HUES48 (cell line): ENCODE measurements at regions not wholly inside any gene's neighbourhood (a gene's known extent, or its start where the extent isn't known, plus 50 kb on each side); places are given as distances from the start of the nearest gene placed in this dataset.
"Not testable (repeated sequence)": the region's sequence is repeated elsewhere in the genome, so short reads cannot be mapped to it uniquely, and the experiment has no call there.

ENCODE experiments used
- H3K27ac ChIP-seq: one replicate; pipeline ENCODE4 v1.7.0; 2013; ENCODE audit warnings: low read depth, low read length, inconsistent platforms
- H3K27me3 ChIP-seq: 2 replicates; pipeline ENCODE4 v1.6.1; 2013; ENCODE audit warnings: mild to moderate bottlenecking, low read length; ENCODE audit not compliant: control insufficient read depth, insufficient read depth
- H3K36me3 ChIP-seq: 2 replicates; pipeline ENCODE4 v1.6.1; 2013; ENCODE audit warnings: low read length; ENCODE audit not compliant: control insufficient read depth, insufficient read depth
- H3K4me1 ChIP-seq: 2 replicates; pipeline ENCODE4 v1.6.1; 2013; ENCODE audit warnings: mild to moderate bottlenecking, low read length; ENCODE audit not compliant: control insufficient read depth, insufficient read depth
- H3K4me3 ChIP-seq: 2 replicates; pipeline ENCODE4 v1.5.1; 2013; ENCODE audit warnings: mild to moderate bottlenecking, low read depth, low read length
- H3K9ac ChIP-seq: 2 replicates; pipeline ENCODE4 v1.6.1; 2013; ENCODE audit warnings: mild to moderate bottlenecking, low read depth, low read length, moderate library complexity
- H3K9me3 ChIP-seq: 2 replicates; pipeline ENCODE4 v1.6.1; 2013; ENCODE audit warnings: low read length; ENCODE audit not compliant: control insufficient read depth, insufficient read depth

GRCh38 chr12:75943730-75944096 is 87.9 kb downstream of the PHLDA1 start:
- Histone ChIP-seq H3K36me3 (no peaks in the 10 kb centered on the region), H3K9me3 (peaks cover 3% of the 10 kb centered on the region), H3K9ac (peak overlapping the region; percentile 34; the same call in 1 of the 2 replicates), H3K27ac (peak overlapping the region; percentile 99), H3K27me3 (no peaks in the 10 kb centered on the region), H3K4me3 (peak overlapping the region; percentile 5; the same call in 1 of the 2 replicates), H3K4me1 (peaks cover 24% of the 10 kb centered on the region)

DNA sequence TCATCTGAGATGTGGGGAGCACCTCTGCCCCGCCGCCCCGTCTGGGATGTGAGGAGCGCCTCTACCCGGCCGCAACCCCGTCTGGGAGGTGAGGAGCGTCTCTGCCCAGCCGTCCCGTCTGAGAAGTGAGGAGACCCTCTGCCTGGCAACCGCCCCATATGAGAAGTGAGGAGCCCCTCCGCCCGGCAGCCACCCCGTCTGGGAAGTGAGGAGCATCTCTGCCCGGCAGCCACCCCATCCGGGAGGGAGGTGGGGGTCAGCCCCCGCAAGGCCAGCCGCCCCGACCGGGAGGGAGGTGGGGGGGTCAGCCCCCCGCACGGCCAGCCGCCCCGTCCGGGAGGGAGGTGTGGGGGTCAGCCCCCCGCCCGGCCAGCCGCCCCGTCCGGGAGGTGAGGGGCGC is 89.9 kb downstream of the PHLDA1 start:
- not testable (repeated sequence) for H3K27ac ChIP-seq, H3K4me3 ChIP-seq, H3K27me3 ChIP-seq, H3K9ac ChIP-seq, H3K9me3 ChIP-seq, H3K36me3 ChIP-seq
- peaks cover 26% of the 10 kb centered on the region for H3K4me1 ChIP-seq

DNA sequence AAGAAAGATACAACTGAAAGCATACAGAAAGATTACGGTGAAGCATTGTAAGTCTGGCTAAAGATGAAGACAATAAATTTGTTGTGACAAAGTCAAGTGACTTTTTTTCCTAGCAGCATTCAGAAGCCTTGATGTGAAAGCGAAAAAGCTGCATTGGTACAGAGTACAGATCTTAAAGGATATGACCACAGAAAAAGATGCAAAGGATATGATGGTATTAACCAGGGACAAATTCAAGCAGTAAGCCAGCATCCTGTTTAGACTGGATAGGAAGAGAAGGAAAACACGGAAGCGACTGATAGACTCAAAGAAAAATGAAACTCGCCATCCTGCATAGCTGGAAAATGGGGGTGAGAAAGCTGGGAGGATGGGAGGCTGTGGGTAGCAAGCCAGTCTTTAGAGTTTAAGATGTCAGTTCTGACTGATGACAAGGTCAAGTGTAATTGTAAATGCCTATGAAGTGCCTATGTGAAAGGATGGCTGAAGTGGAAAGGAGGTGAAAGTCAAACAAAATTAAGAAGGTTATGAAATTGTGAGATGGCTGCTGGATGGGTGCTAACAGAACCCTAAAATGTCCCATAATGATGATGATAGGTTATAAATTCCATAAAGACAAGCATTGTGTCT is 92.4 kb downstream of the PHLDA1 start:
- Histone ChIP-seq H3K4me3 (no peak overlapping the region), H3K27me3 (peaks cover 7% of the 10 kb centered on the region; the same call in 1 of the 2 replicates), H3K4me1 (peaks cover 13% of the 10 kb centered on the region), H3K36me3 (no peaks in the 10 kb centered on the region), H3K9ac (no peak overlapping the region), H3K27ac (no peak overlapping the region), H3K9me3 (peaks cover 3% of the 10 kb centered on the region)

- H3K4me3 ChIP-seq, result no peak overlapping the region
These were observed 93.4 kb downstream of the PHLDA1 start for GRCh38 chr12:75938189-75938588.

GRCh38 chr12:75937486-75937885 is 94.1 kb downstream of the PHLDA1 start:
- Histone ChIP-seq H3K27me3 (peaks cover 7% of the 10 kb centered on the region; the same call in 1 of the 2 replicates), H3K9me3 (peaks cover 3% of the 10 kb centered on the region), H3K4me1 (peaks cover 12% of the 10 kb centered on the region), H3K9ac (no peak overlapping the region), H3K36me3 (no peaks in the 10 kb centered on the region), H3K4me3 (no peak overlapping the region), H3K27ac (no peak overlapping the region)

More at GRCh38 chr12:75938189-75938588, 93.4 kb downstream of the PHLDA1 start:
- Histone ChIP-seq H3K27ac (no peak overlapping the region), H3K27me3 (peaks cover 7% of the 10 kb centered on the region; the same call in 1 of the 2 replicates), H3K4me1 (peaks cover 9% of the 10 kb centered on the region), H3K9ac (no peak overlapping the region), H3K36me3 (no peaks in the 10 kb centered on the region), H3K9me3 (peaks cover 3% of the 10 kb centered on the region)

GRCh38 chr12:75936515-75937440 is 94.8 kb downstream of the PHLDA1 start:
- Histone ChIP-seq H3K36me3 (no peaks in the 10 kb centered on the region), H3K27ac (no peak overlapping the region), H3K4me3 (no peak overlapping the region), H3K9ac (no peak overlapping the region), H3K27me3 (peaks cover 7% of the 10 kb centered on the region; the same call in 1 of the 2 replicates), H3K4me1 (peaks cover 12% of the 10 kb centered on the region), H3K9me3 (peaks cover 3% of the 10 kb centered on the region)

- Histone ChIP-seq H3K4me1 (peaks cover 12% of the 10 kb centered on the region), H3K27ac (no peak overlapping the region), H3K9me3 (peaks cover 3% of the 10 kb centered on the region), H3K9ac (no peak overlapping the region), H3K27me3 (peaks cover 7% of the 10 kb centered on the region; the same call in 1 of the 2 replicates), H3K4me3 (no peak overlapping the region), H3K36me3 (no peaks in the 10 kb centered on the region)
These were observed 95.9 kb downstream of the PHLDA1 start for GRCh38 chr12:75935539-75936242.

GRCh38 chr12:75933101-75933500 is 98.5 kb downstream of the PHLDA1 start:
- Histone ChIP-seq H3K4me1 (peaks cover 12% of the 10 kb centered on the region), H3K27ac (no peak overlapping the region), H3K27me3 (peaks cover 7% of the 10 kb centered on the region; the same call in 1 of the 2 replicates), H3K9ac (no peak overlapping the region), H3K4me3 (no peak overlapping the region), H3K9me3 (no peaks in the 10 kb centered on the region), H3K36me3 (no peaks in the 10 kb centered on the region)

DNA sequence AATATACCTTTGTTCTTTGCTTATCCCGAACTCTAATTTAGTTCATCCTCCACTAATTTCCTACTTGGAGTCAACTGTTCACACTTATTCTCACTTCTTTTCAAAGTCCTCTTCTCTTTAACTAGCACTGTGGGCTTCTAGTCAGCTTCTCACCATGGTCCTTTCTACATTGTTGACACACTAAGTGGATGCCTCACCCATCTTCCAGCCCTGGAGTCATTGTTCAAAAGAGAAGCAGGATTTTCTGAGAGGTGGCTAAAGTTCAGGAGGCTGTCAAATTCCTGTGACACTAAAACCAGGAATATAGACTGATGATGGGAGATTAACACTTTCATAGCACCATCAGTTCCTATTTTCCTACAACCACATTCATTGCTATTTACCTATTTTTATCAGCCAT is 99.3 kb downstream of the PHLDA1 start:
- Histone ChIP-seq H3K9ac (no peak overlapping the region), H3K27me3 (peaks cover 3% of the 10 kb centered on the region; the same call in 1 of the 2 replicates), H3K36me3 (no peaks in the 10 kb centered on the region), H3K9me3 (no peaks in the 10 kb centered on the region), H3K27ac (no peak overlapping the region), H3K4me3 (no peak overlapping the region), H3K4me1 (peaks cover 12% of the 10 kb centered on the region)

- Histone ChIP-seq H3K9ac (no peak overlapping the region), H3K4me3 (no peak overlapping the region), H3K9me3 (peaks cover 14% of the 10 kb centered on the region), H3K4me1 (no peaks in the 10 kb centered on the region), H3K36me3 (no peaks in the 10 kb centered on the region), H3K27ac (no peak overlapping the region), H3K27me3 (no peaks in the 10 kb centered on the region)
These were observed 107.5 kb downstream of the PHLDA1 start for GRCh38 chr12:75923964-75924666.
